Mesenchymal stem cell (in vitro differentiated cells and primary cell): ENCODE measurements at regions not wholly inside any gene's neighbourhood (a gene's known extent, or its start where the extent isn't known, plus 50 kb on each side); places are given as distances from the start of the nearest gene placed in this dataset.
"Not testable (repeated sequence)": the region's sequence is repeated elsewhere in the genome, so short reads cannot be mapped to it uniquely, and the experiment has no call there.

Source experiments
- DNase-seq: peaks from one replicate; pipeline ENCODE4 v3.0.0-alpha.2; 2013
- H2AFZ ChIP-seq: one replicate; pipeline ENCODE4 v1.6.1; 2013; ENCODE audit warnings: low read depth, mild to moderate bottlenecking, control low read depth, inconsistent platforms, low read length, moderate library complexity
- H2AK5ac ChIP-seq: 2 replicates; pipeline ENCODE4 v1.6.1; 2013; ENCODE audit warnings: low read length, moderate library complexity, mild to moderate bottlenecking, inconsistent platforms; ENCODE audit not compliant: severe bottlenecking
- H2BK120ac ChIP-seq: one replicate; pipeline ENCODE4 v1.6.1; 2013; ENCODE audit warnings: low read depth, mild to moderate bottlenecking, inconsistent platforms, low read length, moderate library complexity
- H2BK12ac ChIP-seq, 2 experiments: one replicate each; pipeline ENCODE4 v1.6.1; 2013; ENCODE audit warnings: inconsistent platforms in 2 of 2, low read length in 2 of 2, mild to moderate bottlenecking in 2 of 2, moderate library complexity in 2 of 2, control low read depth in 1 of 2
- H2BK15ac ChIP-seq: one replicate; pipeline ENCODE4 v1.6.1; 2013; ENCODE audit warnings: mild to moderate bottlenecking, low read depth, inconsistent platforms; ENCODE audit not compliant: poor library complexity, severe bottlenecking
- H2BK5ac ChIP-seq: 2 replicates; pipeline ENCODE4 v1.6.1; 2013; ENCODE audit warnings: low read depth, mild to moderate bottlenecking, low read length, control low read depth, inconsistent platforms; ENCODE audit not compliant: poor library complexity, severe bottlenecking
- H3K14ac ChIP-seq, 2 experiments: one replicate each; pipeline ENCODE4 v1.6.1; 2013; ENCODE audit warnings: inconsistent platforms in 2 of 2, low read length in 2 of 2, control low read depth in 1 of 2, mild to moderate bottlenecking in 1 of 2, moderate library complexity in 1 of 2
- H3K18ac ChIP-seq, 2 experiments: one replicate each; pipeline ENCODE4 v1.6.1; 2013; ENCODE audit warnings: inconsistent platforms in 2 of 2, low read length in 2 of 2, control low read depth in 1 of 2, low read depth in 1 of 2, mild to moderate bottlenecking in 1 of 2
- H3K23ac ChIP-seq, 2 experiments: one replicate each; pipeline ENCODE4 v1.6.1; 2013; ENCODE audit warnings: inconsistent platforms in 2 of 2, low read length in 2 of 2, mild to moderate bottlenecking in 2 of 2, moderate library complexity in 2 of 2, control low read depth in 1 of 2
- H3K27ac ChIP-seq: 2 replicates; pipeline ENCODE4 v1.5.1; 2013; ENCODE audit warnings: mild to moderate bottlenecking, moderate library complexity, low read length, control low read depth, inconsistent platforms; ENCODE audit not compliant: poor library complexity, severe bottlenecking
- H3K27me3 ChIP-seq, 2 experiments: 2 replicates each; pipeline versions ENCODE4 v1.6.1 to v1.7.0; 2013; ENCODE audit warnings: low read length in 2 of 2, mild to moderate bottlenecking in 2 of 2, moderate library complexity in 2 of 2, control low read depth in 1 of 2, inconsistent platforms in 1 of 2; ENCODE audit not compliant: control insufficient read depth in 1 of 2, insufficient read depth in 1 of 2
- H3K36me3 ChIP-seq, 2 experiments: 2 replicates each; pipeline versions ENCODE4 v1.6.1 to v1.7.0; 2013; ENCODE audit warnings: low read length in 2 of 2, control low read depth in 1 of 2, inconsistent platforms in 1 of 2, low read depth in 1 of 2, mild to moderate bottlenecking in 1 of 2; ENCODE audit not compliant: insufficient read depth in 2 of 2, control insufficient read depth in 1 of 2
- H3K4ac ChIP-seq, 2 experiments: one replicate each; pipeline ENCODE4 v1.6.1; 2013; ENCODE audit warnings: inconsistent platforms in 2 of 2, low read length in 2 of 2, mild to moderate bottlenecking in 2 of 2, moderate library complexity in 2 of 2, control low read depth in 1 of 2, low read depth in 1 of 2
- H3K4me1 ChIP-seq: 2 replicates; pipeline ENCODE4 v1.6.1; 2013; ENCODE audit warnings: low read depth, low read length, control low read depth; ENCODE audit not compliant: control insufficient read depth, insufficient read depth
- H3K4me2 ChIP-seq: 2 replicates; pipeline ENCODE4 v1.6.1; 2013; ENCODE audit warnings: low read length, mild to moderate bottlenecking, inconsistent platforms; ENCODE audit not compliant: poor library complexity, severe bottlenecking
- H3K4me3 ChIP-seq, 2 experiments: 2 replicates each; pipeline versions ENCODE4 v1.5.1 to v1.7.0; 2013; ENCODE audit warnings: low read length in 2 of 2, mild to moderate bottlenecking in 2 of 2, control low read depth in 1 of 2, low read depth in 1 of 2; ENCODE audit not compliant: insufficient read depth in 1 of 2
- H3K79me1 ChIP-seq: replicated peaks from 2 replicates; pipeline ENCODE4 v1.6.1; 2013; ENCODE audit warnings: mild to moderate bottlenecking, control low read depth, low read length, inconsistent platforms; ENCODE audit not compliant: poor library complexity, severe bottlenecking
- H3K9ac ChIP-seq: 2 replicates; pipeline ENCODE4 v1.7.0; 2013; ENCODE audit warnings: mild to moderate bottlenecking, low read length, moderate library complexity
- H3K9me3 ChIP-seq: 2 replicates; pipeline ENCODE4 v1.7.0; 2013; ENCODE audit warnings: mild to moderate bottlenecking, low read length; ENCODE audit not compliant: control insufficient read depth
- H4K8ac ChIP-seq: one replicate; pipeline ENCODE4 v1.6.1; 2013; ENCODE audit warnings: inconsistent platforms, mild to moderate bottlenecking, low read length, moderate library complexity
- H4K91ac ChIP-seq: one replicate; pipeline ENCODE4 v1.6.1; 2013; ENCODE audit warnings: mild to moderate bottlenecking, low read length, inconsistent platforms
- WGBS: methylation state at CpG from one replicate; pipeline ENCODE4 v1.1.7; 2013; ENCODE audit warnings: mixed read lengths; 5-methylcytosine and 5-hydroxymethylcytosine counted together

GRCh38 chrX:35362866-35363265, 420.3 kb downstream of the FAM47B start:
- 87% methylated on average over 2 of the region's 4 CpGs for WGBS
- H2BK12ac ChIP-seq: no peak overlapping the region

DNA sequence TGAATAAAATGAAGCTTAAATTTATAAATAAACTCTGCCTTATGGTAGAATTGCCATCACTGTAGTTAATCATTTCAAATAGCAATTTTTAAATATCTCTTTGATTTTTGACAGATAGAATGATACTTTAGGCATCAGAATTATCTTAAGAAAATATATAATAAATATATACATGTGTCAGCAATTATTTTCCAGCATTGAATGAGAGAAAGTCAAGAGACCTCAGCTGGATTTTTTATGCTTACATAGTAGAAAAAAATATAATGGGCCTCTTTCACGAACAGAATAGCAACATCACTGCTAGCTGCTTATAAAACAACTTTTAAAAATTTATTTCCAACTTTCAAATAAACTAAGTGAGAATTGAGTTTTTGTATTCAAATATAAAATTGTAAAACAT, 424.0 kb upstream of the MAGEB16 start:
- no peak overlapping the region for H3K18ac ChIP-seq
- H3K14ac ChIP-seq: no peak overlapping the region
- no peak overlapping the region for H2BK15ac ChIP-seq
- H2BK5ac ChIP-seq: no peak overlapping the region
- H3K9ac ChIP-seq: no peak overlapping the region
- no peak overlapping the region for H3K23ac ChIP-seq
- H4K91ac ChIP-seq: no peak overlapping the region
- H3K4ac ChIP-seq: no peak overlapping the region
- no peaks in the 10 kb centered on the region for H3K27me3 ChIP-seq
- WGBS: no CpG with 5 or more reads among the region's 1 CpG
- H4K8ac ChIP-seq: no peak overlapping the region
- H3K9me3 ChIP-seq: no peaks in the 10 kb centered on the region
- H3K79me1 ChIP-seq: no peaks in the 10 kb centered on the region
- no peaks in the 10 kb centered on the region for H3K4me1 ChIP-seq
- H3K4me2 ChIP-seq: no peak overlapping the region
- no peak overlapping the region for H2BK12ac ChIP-seq
- H3K4me3 ChIP-seq: no peak overlapping the region
- H3K27ac ChIP-seq: no peak overlapping the region
- H2BK120ac ChIP-seq: no peak overlapping the region
- no peak for DNase-seq
- H2AFZ ChIP-seq: no peak overlapping the region
- H3K36me3 ChIP-seq: no peaks in the 10 kb centered on the region
- H2AK5ac ChIP-seq: no peak overlapping the region

More at GRCh38 chrX:35362866-35363265, 420.3 kb downstream of the FAM47B start:
- Histone ChIP-seq H3K4me1 (no peaks in the 10 kb centered on the region), H3K4me2 (no peak overlapping the region), H3K18ac (no peak overlapping the region), H3K27me3 (peaks cover 0 to 2% of the 10 kb centered on the region in 2 experiments), H4K8ac (no peak overlapping the region), H3K27ac (no peak overlapping the region), H3K9ac (no peak overlapping the region), H3K9me3 (peaks cover 2% of the 10 kb centered on the region), H4K91ac (no peak overlapping the region), H3K14ac (no peak overlapping the region), H3K79me1 (no peaks in the 10 kb centered on the region), H2AK5ac (no peak overlapping the region), H2BK5ac (no peak overlapping the region), H3K4ac (no peak overlapping the region), H3K36me3 (no peaks in the 10 kb centered on the region), H2AFZ (no peak overlapping the region), H2BK120ac (no peak overlapping the region), H3K4me3 (no peak overlapping the region), H2BK15ac (no peak overlapping the region), H3K23ac (no peak overlapping the region)
- DNase-seq: no peak

DNA sequence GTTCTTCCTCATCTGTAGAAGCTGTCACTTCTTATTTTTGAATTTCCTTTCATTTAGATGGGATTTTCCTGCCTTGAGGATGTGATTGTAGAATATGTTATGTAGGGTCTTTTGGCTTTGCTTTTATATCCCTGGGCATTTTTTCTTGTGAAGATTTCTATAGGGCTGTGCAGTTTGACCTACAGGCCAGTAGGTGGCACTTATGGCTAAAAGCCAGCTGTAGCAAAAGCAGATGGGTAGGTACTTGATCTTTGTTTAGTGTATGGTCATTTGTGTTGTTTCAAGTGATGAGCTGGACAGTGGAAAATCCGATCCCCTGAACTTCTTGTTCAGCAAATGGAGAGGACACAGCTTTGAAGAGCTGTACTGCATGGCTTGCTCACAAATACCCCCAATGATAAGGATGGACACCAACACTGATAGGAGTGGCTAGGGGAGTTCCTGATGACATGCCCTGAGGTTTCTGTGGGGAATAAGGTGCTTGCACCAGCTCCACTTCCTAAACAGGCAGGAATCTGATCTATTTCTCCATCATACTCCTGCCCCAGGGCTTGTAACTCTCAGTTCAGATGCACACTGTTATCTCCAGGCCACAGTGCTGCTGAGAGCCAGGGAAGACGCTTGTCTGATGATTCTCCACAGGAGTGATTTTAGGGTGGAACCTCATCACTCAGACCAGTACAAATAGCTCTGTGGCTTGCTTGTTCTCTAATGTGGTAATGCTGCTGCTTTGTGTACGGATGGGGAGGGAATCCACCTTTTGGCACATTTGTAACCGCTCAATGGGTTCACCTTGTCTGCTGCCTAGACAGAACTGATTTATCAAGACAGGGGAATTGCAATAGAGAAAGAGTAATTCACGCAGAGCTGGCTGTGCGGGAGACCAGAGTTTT, 417.1 kb upstream of the MAGEB16 start:
- H2BK120ac ChIP-seq: no peak overlapping the region

GRCh38 chrX:35381709-35382108, 416.4 kb upstream of the MAGEB16 start:
- H3K23ac ChIP-seq, H3K14ac ChIP-seq, H4K8ac ChIP-seq, H2BK12ac ChIP-seq, H3K9ac ChIP-seq, H3K4me2 ChIP-seq, H3K27me3 ChIP-seq, H4K91ac ChIP-seq, H3K9me3 ChIP-seq, H3K4me1 ChIP-seq, H3K4me3 ChIP-seq, H2AK5ac ChIP-seq, H3K4ac ChIP-seq, H2BK5ac ChIP-seq, DNase-seq, H3K18ac ChIP-seq, H2AFZ ChIP-seq, H3K27ac ChIP-seq, H3K79me1 ChIP-seq, H2BK15ac ChIP-seq, H2BK120ac ChIP-seq, H3K36me3 ChIP-seq: not testable (repeated sequence)
- WGBS: 97% methylated on average over 3 of the region's 3 CpGs

More for the DNA sequence above, 417.1 kb upstream of the MAGEB16 start:
- no peaks in the 10 kb centered on the region for H3K9me3 ChIP-seq
- H2BK12ac ChIP-seq: no peak overlapping the region
- no peak overlapping the region for H3K27ac ChIP-seq
- H3K79me1 ChIP-seq: no peaks in the 10 kb centered on the region
- WGBS: 69% methylated on average over 6 of the region's 6 CpGs
- no peak overlapping the region for H4K8ac ChIP-seq
- H3K36me3 ChIP-seq: no peaks in the 10 kb centered on the region
- no peak overlapping the region for H3K4ac ChIP-seq
- H3K4me1 ChIP-seq: peaks cover 2% of the 10 kb centered on the region
- H2AK5ac ChIP-seq: no peak overlapping the region
- no peak overlapping the region for H2BK5ac ChIP-seq
- no peak overlapping the region for H3K23ac ChIP-seq
- H3K4me2 ChIP-seq: no peak overlapping the region
- peak; percentile 63 for DNase-seq
- H3K27me3 ChIP-seq: peaks cover 0 to 8% of the 10 kb centered on the region in 2 experiments
- no peak overlapping the region for H2BK15ac ChIP-seq
- no peak overlapping the region for H4K91ac ChIP-seq
- no peak overlapping the region for H3K14ac ChIP-seq
- H2AFZ ChIP-seq: no peak overlapping the region
- H3K9ac ChIP-seq: no peak overlapping the region
- no peak overlapping the region for H3K18ac ChIP-seq
- no peak overlapping the region for H3K4me3 ChIP-seq
